ENCODE measurements at regions not wholly inside any gene's neighbourhood (a gene's known extent, or its start where the extent isn't known, plus 50 kb on each side); places are given as distances from the start of the nearest gene placed in this dataset.
A peak's percentile ranks its signal among the peaks of the same experiment; 100 is the strongest.

DNA sequence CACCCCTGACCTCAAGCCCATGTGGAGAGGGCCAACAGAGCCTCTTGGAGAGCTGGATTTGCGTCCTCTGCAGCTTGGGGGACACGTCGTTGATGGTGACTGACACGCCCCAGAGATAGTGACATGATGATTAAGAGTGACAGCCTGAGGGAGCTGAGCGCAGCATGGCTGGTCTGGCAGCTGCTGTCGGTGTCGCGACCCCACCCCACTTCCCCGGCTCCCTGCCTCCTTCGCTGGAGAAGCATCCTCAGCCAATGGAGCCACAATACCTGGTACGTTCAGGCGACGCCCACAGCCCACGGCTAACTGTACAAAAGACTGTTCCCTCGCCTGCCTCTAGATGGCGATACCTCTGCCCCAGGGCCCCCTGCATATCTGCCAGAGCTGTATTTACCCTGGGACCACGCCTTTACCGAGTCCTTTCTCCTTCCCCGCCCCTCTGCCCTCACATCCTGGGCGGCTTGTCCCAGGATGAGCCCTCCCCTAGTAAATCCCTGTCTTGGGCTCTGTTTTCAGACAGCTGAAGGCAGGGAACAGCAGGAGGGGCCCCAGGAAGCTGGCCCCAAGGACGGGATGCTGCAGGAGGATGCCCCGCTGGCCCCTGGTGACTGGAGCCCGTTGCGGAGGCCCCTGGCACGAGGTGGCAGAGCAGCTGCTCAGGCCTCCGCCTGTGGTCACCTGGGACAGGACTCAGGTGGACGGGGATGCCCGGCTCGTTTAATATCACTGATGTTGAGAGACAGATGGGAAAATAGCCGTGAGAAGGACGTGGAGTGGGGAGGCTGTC lies 90.6 kb downstream of the RPS6KA4 start:
- TF ChIP-seq, protein P1, sequence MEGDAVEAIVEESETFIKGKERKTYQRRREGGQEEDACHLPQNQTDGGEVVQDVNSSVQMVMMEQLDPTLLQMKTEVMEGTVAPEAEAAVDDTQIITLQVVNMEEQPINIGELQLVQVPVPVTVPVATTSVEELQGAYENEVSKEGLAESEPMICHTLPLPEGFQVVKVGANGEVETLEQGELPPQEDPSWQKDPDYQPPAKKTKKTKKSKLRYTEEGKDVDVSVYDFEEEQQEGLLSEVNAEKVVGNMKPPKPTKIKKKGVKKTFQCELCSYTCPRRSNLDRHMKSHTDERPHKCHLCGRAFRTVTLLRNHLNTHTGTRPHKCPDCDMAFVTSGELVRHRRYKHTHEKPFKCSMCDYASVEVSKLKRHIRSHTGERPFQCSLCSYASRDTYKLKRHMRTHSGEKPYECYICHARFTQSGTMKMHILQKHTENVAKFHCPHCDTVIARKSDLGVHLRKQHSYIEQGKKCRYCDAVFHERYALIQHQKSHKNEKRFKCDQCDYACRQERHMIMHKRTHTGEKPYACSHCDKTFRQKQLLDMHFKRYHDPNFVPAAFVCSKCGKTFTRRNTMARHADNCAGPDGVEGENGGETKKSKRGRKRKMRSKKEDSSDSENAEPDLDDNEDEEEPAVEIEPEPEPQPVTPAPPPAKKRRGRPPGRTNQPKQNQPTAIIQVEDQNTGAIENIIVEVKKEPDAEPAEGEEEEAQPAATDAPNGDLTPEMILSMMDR (IDR thresholded peaks at IDR 0.05; ENCODE audit: low read depth, low read length), result peak; percentile 93
- H3K4me3 ChIP-seq (replicated peaks in 1 of 2; ENCODE audit: low read depth in 2 of 2, low read length in 2 of 2), result no peak overlapping the region
- peak; percentile 57 to 61 for DNase-seq (ENCODE audit: low read depth in 2 of 2)

DNA sequence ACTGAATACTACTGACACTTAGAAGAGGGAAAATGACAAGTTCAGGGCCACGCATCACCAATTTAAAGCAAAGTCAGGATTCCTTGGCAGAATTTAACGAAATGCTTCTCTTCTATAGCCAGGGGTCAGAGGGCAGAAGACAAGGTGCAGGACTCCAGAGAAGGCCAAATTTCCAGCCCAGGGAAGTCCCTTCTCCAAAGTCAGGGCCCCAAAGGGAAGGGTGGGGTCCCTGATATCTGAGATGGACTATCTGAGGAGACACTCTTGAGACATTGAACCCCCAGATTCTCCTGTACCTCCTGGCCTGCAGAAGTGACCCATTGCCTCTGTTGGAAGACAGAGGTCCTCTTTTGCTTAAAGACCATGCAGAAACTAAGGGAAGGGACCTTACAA lies 91.2 kb downstream of the RPS6KA4 start:
- DNase-seq (ENCODE audit: low read depth in 2 of 2), result no peak
- TF ChIP-seq, protein P1 (IDR thresholded peaks at IDR 0.05; ENCODE audit: low read depth, low read length), result no peak
- no peak overlapping the region for H3K4me3 ChIP-seq (replicated peaks in 1 of 2; ENCODE audit: low read depth in 2 of 2, low read length in 2 of 2)

DNA sequence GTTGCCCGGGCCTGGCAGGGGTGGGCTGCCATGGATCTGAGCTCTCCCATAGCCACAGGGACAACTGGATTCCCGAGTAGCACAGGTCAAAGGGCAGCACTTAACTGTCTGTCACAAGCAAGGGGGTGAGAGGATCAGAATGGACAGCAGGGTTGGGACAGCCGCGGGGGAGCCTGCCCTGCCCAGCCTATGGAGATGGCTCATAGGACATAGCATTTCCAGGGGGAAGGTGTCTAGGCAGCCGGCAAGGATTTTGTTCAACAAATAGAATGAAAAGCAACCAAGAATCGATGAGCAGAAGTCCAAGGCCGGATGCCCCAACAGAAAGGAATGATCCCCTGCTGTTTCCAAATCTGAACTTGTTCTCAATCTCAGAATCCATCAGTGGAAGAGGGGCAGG lies 92.9 kb downstream of the RPS6KA4 start:
- no peak for DNase-seq (ENCODE audit: low read depth in 2 of 2)
- TF ChIP-seq, protein P1 (IDR thresholded peaks at IDR 0.05; ENCODE audit: low read depth, low read length), result no peak
- no peak overlapping the region for H3K4me3 ChIP-seq (replicated peaks in 1 of 2; ENCODE audit: low read depth in 2 of 2, low read length in 2 of 2)

DNA sequence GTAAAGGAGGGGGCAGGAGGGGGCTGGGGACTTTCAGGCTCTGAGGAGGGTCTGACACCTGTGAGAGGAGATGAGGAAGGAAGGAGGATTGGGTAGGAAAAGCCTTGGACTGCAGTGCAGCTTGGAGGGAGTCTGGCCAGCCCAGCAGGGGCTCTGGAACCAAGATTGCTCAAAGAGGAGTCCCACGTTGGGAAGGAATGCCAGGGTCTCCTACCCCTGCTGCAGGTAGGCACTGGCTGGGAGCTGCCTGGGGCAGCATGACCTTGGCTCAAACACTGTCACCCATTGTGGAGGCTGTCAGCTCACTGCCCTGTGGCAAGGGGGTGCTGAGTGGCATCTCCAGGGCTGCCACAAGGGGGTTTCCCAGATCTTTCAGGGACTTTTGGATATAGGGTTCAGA lies 94.5 kb downstream of the RPS6KA4 start:
- TF ChIP-seq, protein P1 (IDR thresholded peaks at IDR 0.05; ENCODE audit: low read depth, low read length), result no peak
- DNase-seq (ENCODE audit: low read depth in 2 of 2), result no peak
- no peak overlapping the region for H3K4me3 ChIP-seq (replicated peaks in 1 of 2; ENCODE audit: low read depth in 2 of 2, low read length in 2 of 2)

DNA sequence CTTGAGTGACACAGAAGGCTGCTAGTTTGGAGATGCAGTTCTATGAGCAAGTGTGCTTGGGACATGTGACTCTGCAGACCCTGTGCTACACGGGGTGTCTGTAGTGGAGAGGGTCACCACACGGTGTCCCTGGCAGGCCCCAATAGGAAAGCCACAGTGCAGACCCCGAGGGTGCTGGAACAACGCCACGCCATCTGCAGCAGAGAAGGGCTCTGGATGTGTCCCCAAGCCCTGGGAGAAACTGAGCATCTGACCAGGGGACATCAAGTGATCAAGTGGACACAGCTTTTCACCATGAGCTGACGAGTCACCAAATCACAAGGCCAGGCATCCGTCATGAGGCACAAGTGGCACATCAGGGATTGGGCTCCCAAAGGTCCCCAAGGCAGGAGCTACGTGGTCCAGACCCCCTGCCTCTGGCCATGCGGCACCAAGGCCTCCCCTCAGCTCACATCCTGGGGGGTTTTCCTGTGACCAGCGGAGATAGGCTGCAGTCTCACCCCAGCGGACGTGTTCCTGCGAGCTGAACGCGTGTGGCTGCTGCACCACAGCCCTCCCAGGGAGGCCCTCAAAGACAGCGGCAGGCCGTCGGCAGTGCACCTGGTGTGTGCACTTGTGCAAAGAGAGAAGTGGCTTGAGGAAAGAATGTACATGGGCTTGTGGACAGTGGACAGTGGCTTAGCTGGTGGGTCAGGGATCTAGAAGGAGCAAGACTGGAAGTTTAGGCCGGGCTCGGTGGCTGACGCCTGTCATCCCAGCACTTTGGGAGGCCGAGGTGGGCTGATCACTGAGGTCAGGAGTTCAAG lies 96.7 kb downstream of the RPS6KA4 start:
- no peak overlapping the region for H3K4me3 ChIP-seq (replicated peaks in 1 of 2; ENCODE audit: low read depth in 2 of 2, low read length in 2 of 2)
- TF ChIP-seq, protein P1 (IDR thresholded peaks at IDR 0.05; ENCODE audit: low read depth, low read length), result no peak
- no peak for DNase-seq (ENCODE audit: low read depth in 2 of 2)

DNA sequence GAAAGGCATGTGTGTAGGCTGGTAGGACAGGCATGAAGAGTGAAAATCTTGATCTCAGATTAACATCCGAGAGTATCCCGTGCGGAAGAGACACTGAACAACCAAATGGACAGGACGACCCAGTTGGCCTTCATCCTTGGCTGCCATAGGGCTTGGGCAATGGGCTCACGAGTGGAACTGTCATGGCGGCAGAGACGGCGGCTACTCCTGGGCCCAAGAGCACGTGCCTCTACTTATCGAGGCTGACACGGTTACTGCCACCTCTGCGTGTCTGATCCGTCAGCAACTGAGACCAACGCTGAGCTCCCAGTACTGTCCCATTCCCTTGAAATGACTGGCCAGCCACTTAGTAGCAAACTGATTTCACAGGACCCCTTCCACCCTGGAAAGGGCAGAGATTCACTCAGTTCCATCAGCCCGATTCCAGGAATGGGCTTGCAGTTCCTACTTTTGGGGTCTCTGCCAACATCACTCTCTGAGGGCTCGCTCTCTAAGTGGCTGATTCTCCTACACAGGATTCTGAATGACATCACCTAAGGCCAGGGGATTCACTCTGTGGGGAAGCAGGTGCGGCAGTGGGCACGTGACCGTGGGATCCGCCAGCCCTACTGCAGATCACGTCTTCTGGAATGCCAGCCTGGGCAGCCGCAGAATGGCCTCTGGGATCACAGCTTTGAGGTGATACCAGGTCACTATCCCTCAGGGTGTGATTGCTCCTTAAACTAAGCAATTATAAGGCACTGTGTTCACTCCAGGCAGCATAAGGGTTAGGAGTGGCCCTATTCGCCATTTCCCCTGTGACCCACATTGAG lies 97.8 kb downstream of the RPS6KA4 start:
- DNase-seq (ENCODE audit: low read depth in 2 of 2), result no peak
- TF ChIP-seq, protein P1 (IDR thresholded peaks at IDR 0.05; ENCODE audit: low read depth, low read length), result no peak
- no peak overlapping the region for H3K4me3 ChIP-seq (replicated peaks in 1 of 2; ENCODE audit: low read depth in 2 of 2, low read length in 2 of 2)

All from cardiac fibroblast (primary cell).